ENCODE measurements at regions not wholly inside any gene's neighbourhood (a gene's known extent, or its start where the extent isn't known, plus 50 kb on each side); places are given as distances from the start of the nearest gene placed in this dataset.

DNA sequence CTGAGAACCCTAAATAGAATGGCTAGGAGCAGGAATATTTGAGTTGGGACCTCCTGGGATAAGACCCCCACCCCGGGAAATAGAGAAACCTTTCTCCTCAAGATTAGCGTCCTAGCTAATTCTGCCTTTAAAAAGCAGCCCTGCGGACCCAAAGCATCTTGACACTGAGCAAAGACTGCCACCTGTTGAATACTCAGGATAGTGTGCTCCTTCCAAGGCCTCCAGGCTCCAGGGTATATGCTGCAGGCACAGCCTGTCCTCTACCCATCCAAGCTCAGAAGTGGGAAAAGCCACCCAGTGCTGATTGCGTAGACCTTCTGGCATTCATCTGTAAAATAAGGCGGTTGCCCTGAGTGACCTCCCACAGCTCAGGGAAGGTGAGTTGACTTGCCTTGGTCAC, 456.2 kb upstream of the DYNLRB2 start:
- no peaks in the 10 kb centered on the region for H3K27me3 Mint-ChIP-seq (ENCODE audit: low read depth)
- H3K4me3 Mint-ChIP-seq, result no peak overlapping the region
- H3K27ac Mint-ChIP-seq, result no peak overlapping the region
- no peaks in the 10 kb centered on the region for H3K4me1 Mint-ChIP-seq (ENCODE audit: low read depth)
- ChIA-PET CTCF (no interaction called here), POLR2A (no interaction called here)
- no peak for ATAC-seq
- no peaks in the 10 kb centered on the region for H3K9me3 Mint-ChIP-seq (ENCODE audit: insufficient read depth)
- H3K36me3 Mint-ChIP-seq (ENCODE audit: low read depth), result no peaks in the 10 kb centered on the region
- no peak for DNase-seq

GRCh38 chr16:80084163-80084562, 456.6 kb upstream of the DYNLRB2 start:
- no peaks in the 10 kb centered on the region for H3K9me3 Mint-ChIP-seq (ENCODE audit: insufficient read depth)
- CTCF ChIA-PET, result no interaction called here

DNA sequence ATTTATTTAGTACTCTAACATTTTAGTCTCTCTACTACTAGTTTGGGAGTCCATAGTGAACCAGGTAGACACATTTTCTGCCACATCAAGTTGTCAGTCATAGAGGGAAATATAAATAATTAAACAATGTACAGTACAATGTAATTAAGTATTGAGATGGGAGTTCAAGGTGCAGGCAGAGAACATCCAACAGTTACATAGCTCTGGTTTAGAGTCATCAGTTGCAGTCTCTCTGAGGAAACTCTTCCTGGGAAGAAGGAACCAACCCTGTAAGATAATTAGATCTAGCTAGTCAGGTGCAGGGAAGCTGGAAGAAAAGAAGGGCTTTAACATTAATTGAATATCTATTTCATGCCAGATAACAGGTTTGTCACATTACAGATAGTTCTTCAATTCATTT, 457.9 kb upstream of the DYNLRB2 start:
- ChIA-PET CTCF (no interaction called here), POLR2A (no interaction called here)
- Mint-ChIP-seq H3K36me3 (ENCODE audit: low read depth) (no peaks in the 10 kb centered on the region), H3K4me3 (no peak overlapping the region), H3K9me3 (ENCODE audit: insufficient read depth) (no peaks in the 10 kb centered on the region), H3K4me1 (ENCODE audit: low read depth) (no peaks in the 10 kb centered on the region), H3K27ac (no peak overlapping the region), H3K27me3 (ENCODE audit: low read depth) (no peaks in the 10 kb centered on the region)
- DNase-seq, result no peak
- no peak for ATAC-seq

More at GRCh38 chr16:80084163-80084562, 456.6 kb upstream of the DYNLRB2 start:
- no peak for ATAC-seq
- Mint-ChIP-seq H3K4me3 (no peak overlapping the region), H3K4me1 (ENCODE audit: low read depth) (no peaks in the 10 kb centered on the region), H3K27ac (no peak overlapping the region), H3K27me3 (ENCODE audit: low read depth) (no peaks in the 10 kb centered on the region), H3K36me3 (ENCODE audit: low read depth) (no peaks in the 10 kb centered on the region)
- no peak for DNase-seq
- POLR2A ChIA-PET, result no interaction called here

DNA sequence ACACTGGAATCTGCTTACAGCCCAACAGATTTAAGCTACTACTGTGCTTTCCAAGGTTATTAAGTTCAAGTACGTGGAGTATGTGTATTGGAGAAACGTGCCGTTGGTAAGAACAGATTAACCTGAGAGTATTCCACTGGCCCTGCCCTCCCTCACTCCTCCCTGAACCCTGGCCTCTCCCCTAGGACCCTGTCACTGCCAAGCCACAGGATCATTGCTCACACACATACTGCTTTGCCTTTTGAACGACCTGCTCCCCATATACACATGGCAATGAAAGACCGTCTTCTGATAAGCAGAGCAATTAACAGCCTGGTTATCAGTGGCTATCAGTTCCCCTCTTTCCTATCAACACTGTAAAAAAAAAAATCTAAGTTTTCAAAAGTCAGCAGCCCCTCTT, 458.9 kb upstream of the DYNLRB2 start:
- no peaks in the 10 kb centered on the region for H3K36me3 Mint-ChIP-seq (ENCODE audit: low read depth)
- DNase-seq, result no peak
- CTCF ChIA-PET, result no interaction called here
- no peaks in the 10 kb centered on the region for H3K27me3 Mint-ChIP-seq (ENCODE audit: low read depth)
- H3K9me3 Mint-ChIP-seq (ENCODE audit: insufficient read depth), result no peaks in the 10 kb centered on the region
- POLR2A ChIA-PET, result no interaction called here
- no peak for ATAC-seq
- H3K4me1 Mint-ChIP-seq (ENCODE audit: low read depth), result no peaks in the 10 kb centered on the region
- no peak overlapping the region for H3K4me3 Mint-ChIP-seq
- no peak overlapping the region for H3K27ac Mint-ChIP-seq

DNA sequence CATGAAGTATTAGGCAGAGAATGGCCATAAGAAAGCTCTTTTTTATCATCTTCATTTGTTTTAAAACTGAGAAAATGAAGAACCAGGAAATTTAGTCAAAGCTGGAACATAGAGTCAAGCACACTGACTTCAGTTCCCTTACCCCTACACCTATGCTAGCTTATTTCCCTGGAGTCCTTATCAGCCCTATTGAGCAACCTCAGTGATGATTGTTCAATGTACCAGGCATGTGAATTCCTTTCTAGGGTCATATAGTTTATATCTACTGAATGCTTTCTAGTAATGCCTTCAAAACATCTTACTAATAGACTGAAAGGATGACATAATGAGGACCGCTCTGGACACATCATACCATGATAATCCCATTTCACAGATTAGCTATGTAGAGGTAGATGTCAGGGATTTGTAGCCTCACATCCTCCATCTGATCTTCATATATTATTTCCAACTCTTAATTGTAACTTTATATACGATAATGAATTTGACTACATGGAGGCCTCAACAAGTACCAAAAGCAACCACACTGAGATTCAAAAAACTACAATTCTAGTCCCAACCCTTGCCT, 460.4 kb upstream of the DYNLRB2 start:
- no peak overlapping the region for H3K4me3 Mint-ChIP-seq
- no peak overlapping the region for H3K27ac Mint-ChIP-seq
- H3K4me1 Mint-ChIP-seq (ENCODE audit: low read depth), result no peaks in the 10 kb centered on the region
- no peaks in the 10 kb centered on the region for H3K36me3 Mint-ChIP-seq (ENCODE audit: low read depth)
- ATAC-seq, result no peak
- no peak for DNase-seq
- ChIA-PET CTCF (no interaction called here), POLR2A (no interaction called here)
- H3K27me3 Mint-ChIP-seq (ENCODE audit: low read depth), result no peaks in the 10 kb centered on the region
- H3K9me3 Mint-ChIP-seq (ENCODE audit: insufficient read depth), result no peaks in the 10 kb centered on the region

- H3K36me3 Mint-ChIP-seq (ENCODE audit: low read depth), result no peaks in the 10 kb centered on the region
- no peaks in the 10 kb centered on the region for H3K4me1 Mint-ChIP-seq (ENCODE audit: low read depth)
- CTCF ChIA-PET, result no interaction called here
- ATAC-seq, result no peak
- H3K27ac Mint-ChIP-seq, result no peak overlapping the region
- POLR2A ChIA-PET, result no interaction called here
- no peaks in the 10 kb centered on the region for H3K9me3 Mint-ChIP-seq (ENCODE audit: insufficient read depth)
- H3K27me3 Mint-ChIP-seq (ENCODE audit: low read depth), result no peaks in the 10 kb centered on the region
- no peak for DNase-seq
- H3K4me3 Mint-ChIP-seq, result no peak overlapping the region
Observed at GRCh38 chr16:80079072-80079471, 461.7 kb upstream of the DYNLRB2 start.

GRCh38 chr16:80077696-80078095, 463.1 kb upstream of the DYNLRB2 start:
- Mint-ChIP-seq H3K27ac (no peak overlapping the region), H3K36me3 (ENCODE audit: low read depth) (no peaks in the 10 kb centered on the region), H3K4me1 (ENCODE audit: low read depth) (no peaks in the 10 kb centered on the region), H3K9me3 (ENCODE audit: insufficient read depth) (no peaks in the 10 kb centered on the region), H3K4me3 (no peak overlapping the region), H3K27me3 (ENCODE audit: low read depth) (no peaks in the 10 kb centered on the region)
- ATAC-seq (no peak), DNase-seq (no peak)
- CTCF ChIA-PET, result no interaction called here
- POLR2A ChIA-PET, result no interaction called here

- Mint-ChIP-seq H3K4me1 (ENCODE audit: low read depth) (no peaks in the 10 kb centered on the region), H3K36me3 (ENCODE audit: low read depth) (no peaks in the 10 kb centered on the region), H3K9me3 (ENCODE audit: insufficient read depth) (no peaks in the 10 kb centered on the region), H3K4me3 (no peak overlapping the region), H3K27me3 (ENCODE audit: low read depth) (no peaks in the 10 kb centered on the region), H3K27ac (no peak overlapping the region)
- DNase-seq, result no peak
- CTCF ChIA-PET, result no interaction called here
- ATAC-seq, result no peak
- POLR2A ChIA-PET, result no interaction called here
Observed at GRCh38 chr16:80074329-80074728, 466.5 kb upstream of the DYNLRB2 start.

- Mint-ChIP-seq H3K4me3 (no peak overlapping the region), H3K27ac (no peak overlapping the region), H3K27me3 (ENCODE audit: low read depth) (no peaks in the 10 kb centered on the region), H3K4me1 (ENCODE audit: low read depth) (no peaks in the 10 kb centered on the region), H3K36me3 (ENCODE audit: low read depth) (no peaks in the 10 kb centered on the region), H3K9me3 (ENCODE audit: insufficient read depth) (no peaks in the 10 kb centered on the region)
- ChIA-PET POLR2A (no interaction called here), CTCF (no interaction called here)
- DNase-seq (no peak), ATAC-seq (no peak)
Observed at GRCh38 chr16:80071964-80072456, 468.8 kb upstream of the DYNLRB2 start.

GRCh38 chr16:80066805-80067580, 466.5 kb upstream of the MAF start:
- ATAC-seq (no peak), DNase-seq (no peak)
- no peaks in the 10 kb centered on the region for H3K9me3 Mint-ChIP-seq (ENCODE audit: insufficient read depth)
- ChIA-PET CTCF (no interaction called here), POLR2A (no interaction called here)
- no peak overlapping the region for H3K4me3 Mint-ChIP-seq
- no peaks in the 10 kb centered on the region for H3K27me3 Mint-ChIP-seq (ENCODE audit: low read depth)
- H3K27ac Mint-ChIP-seq, result no peak overlapping the region
- H3K4me1 Mint-ChIP-seq (ENCODE audit: low read depth), result no peaks in the 10 kb centered on the region
- no peaks in the 10 kb centered on the region for H3K36me3 Mint-ChIP-seq (ENCODE audit: low read depth)

DNA sequence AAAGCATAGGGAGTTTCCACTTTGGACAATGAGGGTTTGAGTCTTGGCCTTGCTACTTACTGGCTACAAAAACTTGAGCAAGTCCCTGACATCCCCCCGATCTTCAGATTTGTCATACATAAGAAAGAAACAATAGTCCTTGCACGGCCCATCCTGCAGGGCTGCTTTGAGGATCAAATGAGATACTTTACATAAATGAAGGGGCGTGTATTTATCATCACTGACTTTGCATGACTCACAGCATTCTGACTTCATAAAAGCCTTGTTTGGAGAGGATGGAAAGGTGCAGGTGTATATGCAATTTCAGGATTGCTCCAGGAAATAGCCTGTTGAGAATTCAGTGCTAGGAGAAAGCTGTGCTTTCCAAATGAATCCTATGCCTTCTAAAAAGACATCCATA, 465.0 kb upstream of the MAF start:
- ChIA-PET POLR2A (no interaction called here), CTCF (no interaction called here)
- Mint-ChIP-seq H3K9me3 (ENCODE audit: insufficient read depth) (no peaks in the 10 kb centered on the region), H3K4me1 (ENCODE audit: low read depth) (no peaks in the 10 kb centered on the region), H3K27ac (no peak overlapping the region), H3K36me3 (ENCODE audit: low read depth) (no peaks in the 10 kb centered on the region), H3K4me3 (no peak overlapping the region), H3K27me3 (ENCODE audit: low read depth) (no peaks in the 10 kb centered on the region)
- DNase-seq (no peak), ATAC-seq (no peak)

GRCh38 chr16:80063713-80064069, 463.2 kb upstream of the MAF start:
- H3K27me3 Mint-ChIP-seq (ENCODE audit: low read depth), result no peaks in the 10 kb centered on the region

More at GRCh38 chr16:80063713-80064069, 463.2 kb upstream of the MAF start:
- H3K9me3 Mint-ChIP-seq (ENCODE audit: insufficient read depth), result no peaks in the 10 kb centered on the region
- no peak overlapping the region for H3K27ac Mint-ChIP-seq
- CTCF ChIA-PET, result no interaction called here
- no peaks in the 10 kb centered on the region for H3K36me3 Mint-ChIP-seq (ENCODE audit: low read depth)
- H3K4me3 Mint-ChIP-seq, result no peak overlapping the region
- ATAC-seq (no peak), DNase-seq (no peak)
- POLR2A ChIA-PET, result no interaction called here
- H3K4me1 Mint-ChIP-seq (ENCODE audit: low read depth), result no peaks in the 10 kb centered on the region
